ENCODE measurements at regions not wholly inside any gene's neighbourhood (a gene's known extent, or its start where the extent isn't known, plus 50 kb on each side); places are given as distances from the start of the nearest gene placed in this dataset.

DNA sequence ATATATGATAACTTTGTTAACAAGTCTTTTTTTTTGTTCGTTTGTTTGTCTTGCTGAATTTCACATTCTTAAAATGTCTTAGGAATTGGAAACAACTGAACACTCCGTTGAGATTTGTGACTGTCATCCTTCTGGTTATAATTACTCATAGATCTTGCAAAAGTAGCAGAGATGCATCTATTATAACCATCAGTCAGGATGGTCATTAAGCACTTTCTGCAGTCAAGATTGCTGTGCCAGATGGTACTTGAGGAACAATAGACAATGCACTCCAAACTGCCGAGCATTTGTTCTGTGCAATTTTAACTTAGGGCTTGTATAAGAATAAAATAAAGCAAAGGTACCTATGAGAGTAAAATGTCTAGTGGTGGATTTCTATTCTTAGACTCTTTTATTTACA, 710.1 kb upstream of the KCND2 start:
- Histone ChIP-seq H3K56ac (ENCODE audit: extremely low read depth, insufficient read depth, low read length) (no peak overlapping the region), H2AK9ac (replicated peaks; ENCODE audit: low read depth, low read length, poor library complexity) (no peak overlapping the region), H4K91ac (ENCODE audit: insufficient read depth, low read depth, low read length) (no peak overlapping the region), H2BK20ac (ENCODE audit: low read depth, low read length) (no peak overlapping the region), H3K9me3 (ENCODE audit: control insufficient read depth, insufficient read depth, low read length) (0 out of 2 replicates have a peak, but pooled peaks cover 2% of the 10 kb centered on the region), H3K9ac (ENCODE audit: low read depth, low read length) (no peak overlapping the region), H3K79me1 (ENCODE audit: low read depth in 1 of 2, low read length in 2 of 2) (no peaks in the 10 kb centered on the region), H2BK15ac (ENCODE audit: low read depth, low read length) (no peak overlapping the region), H2AK5ac (ENCODE audit: low read depth, low read length) (no peak overlapping the region), H4K20me1 (ENCODE audit: insufficient read depth, low read length) (no peaks in the 10 kb centered on the region), H3K14ac (replicated peaks; ENCODE audit: low read depth, low read length) (no peak overlapping the region), H3K18ac (ENCODE audit: low read depth, low read length) (no peak overlapping the region), H3K4me3 (ENCODE audit: insufficient read depth, low read depth, low read length) (no peak overlapping the region), H3K23ac (ENCODE audit: low read depth, low read length) (no peak overlapping the region), H2BK5ac (ENCODE audit: low read depth, low read length, poor library complexity, severe bottlenecking) (no peak overlapping the region), H4K5ac (ENCODE audit: low read depth, low read length) (no peak overlapping the region), H2AFZ (replicated peaks; ENCODE audit: low read length, poor library complexity) (no peak overlapping the region), H4K8ac (ENCODE audit: low read depth in 2 of 2, low read length in 2 of 2) (no peak overlapping the region), H3K36me3 (ENCODE audit: control insufficient read depth, insufficient read depth, low read length) (no peaks in the 10 kb centered on the region), H3K9me1 (ENCODE audit: insufficient read depth, low read length) (no peaks in the 10 kb centered on the region), H3K4me1 (ENCODE audit: control insufficient read depth, insufficient read depth, low read length) (no peaks in the 10 kb centered on the region), H3K4ac (ENCODE audit: low read depth, low read length) (no peak overlapping the region), H2BK120ac (ENCODE audit: low read depth, low read length) (no peak overlapping the region), H3K4me2 (ENCODE audit: low read depth, low read length) (no peak overlapping the region), H3K27ac (ENCODE audit: insufficient read depth, low read length) (no peak overlapping the region), H3K27me3 (ENCODE audit: control insufficient read depth, insufficient read depth, low read length) (no peaks in the 10 kb centered on the region)
- ATAC-seq (ENCODE audit: low read depth) (no peak), DNase-seq (no peak)
- CTCF ChIA-PET: interaction anchor here (0.7 kb wide), 1 partner anchor 1167 kb away, joined by 3 read pairs; no protein-coding TSS in a partner anchor
- no peak for TF ChIP-seq SMC3 (IDR thresholded peaks at IDR 0.05; ENCODE audit: low read depth, low read length)
- TF ChIP-seq, protein P1, sequence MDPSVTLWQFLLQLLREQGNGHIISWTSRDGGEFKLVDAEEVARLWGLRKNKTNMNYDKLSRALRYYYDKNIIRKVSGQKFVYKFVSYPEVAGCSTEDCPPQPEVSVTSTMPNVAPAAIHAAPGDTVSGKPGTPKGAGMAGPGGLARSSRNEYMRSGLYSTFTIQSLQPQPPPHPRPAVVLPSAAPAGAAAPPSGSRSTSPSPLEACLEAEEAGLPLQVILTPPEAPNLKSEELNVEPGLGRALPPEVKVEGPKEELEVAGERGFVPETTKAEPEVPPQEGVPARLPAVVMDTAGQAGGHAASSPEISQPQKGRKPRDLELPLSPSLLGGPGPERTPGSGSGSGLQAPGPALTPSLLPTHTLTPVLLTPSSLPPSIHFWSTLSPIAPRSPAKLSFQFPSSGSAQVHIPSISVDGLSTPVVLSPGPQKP (IDR thresholded peaks at IDR 0.05; ENCODE audit: borderline replicate concordance, low read depth, low read length): no peak
- TF ChIP-seq MAZ (IDR thresholded peaks at IDR 0.05; ENCODE audit: borderline replicate concordance, low read depth, low read length): no peak
- TF ChIP-seq CHD1 (IDR thresholded peaks at IDR 0.05; ENCODE audit: low read depth, low read length): no peak
- TF ChIP-seq FOS (IDR thresholded peaks at IDR 0.05; ENCODE audit: low read depth, low read length): no peak
- TF ChIP-seq, protein P2, sequence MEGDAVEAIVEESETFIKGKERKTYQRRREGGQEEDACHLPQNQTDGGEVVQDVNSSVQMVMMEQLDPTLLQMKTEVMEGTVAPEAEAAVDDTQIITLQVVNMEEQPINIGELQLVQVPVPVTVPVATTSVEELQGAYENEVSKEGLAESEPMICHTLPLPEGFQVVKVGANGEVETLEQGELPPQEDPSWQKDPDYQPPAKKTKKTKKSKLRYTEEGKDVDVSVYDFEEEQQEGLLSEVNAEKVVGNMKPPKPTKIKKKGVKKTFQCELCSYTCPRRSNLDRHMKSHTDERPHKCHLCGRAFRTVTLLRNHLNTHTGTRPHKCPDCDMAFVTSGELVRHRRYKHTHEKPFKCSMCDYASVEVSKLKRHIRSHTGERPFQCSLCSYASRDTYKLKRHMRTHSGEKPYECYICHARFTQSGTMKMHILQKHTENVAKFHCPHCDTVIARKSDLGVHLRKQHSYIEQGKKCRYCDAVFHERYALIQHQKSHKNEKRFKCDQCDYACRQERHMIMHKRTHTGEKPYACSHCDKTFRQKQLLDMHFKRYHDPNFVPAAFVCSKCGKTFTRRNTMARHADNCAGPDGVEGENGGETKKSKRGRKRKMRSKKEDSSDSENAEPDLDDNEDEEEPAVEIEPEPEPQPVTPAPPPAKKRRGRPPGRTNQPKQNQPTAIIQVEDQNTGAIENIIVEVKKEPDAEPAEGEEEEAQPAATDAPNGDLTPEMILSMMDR (conservative IDR thresholded peaks at IDR 0.05; ENCODE audit: low read depth, low read length): no peak
- no peak for TF ChIP-seq NFE2L2 (IDR thresholded peaks at IDR 0.05; ENCODE audit: low read depth, low read length)
- TF ChIP-seq RFX5 (IDR thresholded peaks at IDR 0.05; ENCODE audit: low read depth, low read length): no peak
- no peak for TF ChIP-seq RAD21 (IDR thresholded peaks at IDR 0.05; ENCODE audit: low read length)
- TF ChIP-seq MXI1 (IDR thresholded peaks at IDR 0.05; ENCODE audit: borderline replicate concordance, low read depth, low read length): no peak
- no peak for TF ChIP-seq POLR2A (IDR thresholded peaks at IDR 0.05; ENCODE audit: low read depth, low read length)
- POLR2A ChIA-PET (ENCODE audit: unreplicated experiment): no interaction called here
- BruUV-seq (replicated peaks): no TSS peak
- in situ Hi-C loops (cut with MboI; ENCODE audit: low sequenced_read_pairs) (no loop called here), intact Hi-C loops (cut with micrococcal nuclease) (no loop called here), dilution Hi-C loops (cut with HindIII; ENCODE audit: low sequenced_read_pairs, unreplicated experiment) (no loop called here)
- WGBS, 2 experiments (ENCODE audit: extremely low coverage in 2 of 2, insufficient read length in 1 of 2): no CpG with 5 or more reads among the region's 3 CpGs

Data from IMR-90 (cell line).